ENCODE measurements at regions not wholly inside any gene's neighbourhood (a gene's known extent, or its start where the extent isn't known, plus 50 kb on each side); places are given as distances from the start of the nearest gene placed in this dataset.

DNA sequence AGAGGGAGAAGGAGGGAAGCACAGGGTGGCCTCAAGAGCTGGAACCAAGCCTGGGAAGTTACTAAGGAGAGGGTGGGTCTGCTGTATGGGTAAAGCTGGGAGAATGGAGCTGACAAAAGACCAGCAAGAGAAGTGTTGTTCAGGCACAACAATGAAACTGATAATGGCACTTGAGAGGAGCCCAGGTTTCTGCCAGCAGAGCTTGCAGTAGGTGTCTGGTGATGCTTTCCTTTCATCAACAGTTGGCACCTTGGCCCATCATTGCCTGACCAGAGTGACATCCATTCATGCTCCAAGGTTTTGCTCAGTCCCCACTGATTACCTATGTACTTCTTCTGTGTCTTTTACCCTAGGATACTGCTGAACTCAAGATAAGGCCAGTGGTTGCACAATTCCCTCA, 92.9 kb upstream of the CXCR4 start:
- DNase-seq: no peak

DNA sequence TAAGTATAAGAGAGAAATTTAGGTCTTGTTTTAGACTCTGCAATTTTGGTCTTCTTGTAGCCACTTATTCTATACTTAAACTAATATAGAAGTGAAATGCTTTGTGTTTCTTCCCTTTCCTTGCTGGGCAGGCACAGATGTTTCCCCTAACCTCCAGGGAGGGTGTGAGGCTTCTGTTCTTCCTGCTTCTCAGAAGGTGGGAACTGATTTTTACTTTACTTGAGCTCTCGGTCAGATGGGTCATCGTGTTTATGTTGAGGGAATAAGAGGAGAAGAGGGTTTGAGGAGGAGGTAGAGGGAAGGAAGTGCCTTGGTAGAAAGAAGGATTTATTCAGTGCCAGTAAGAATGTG, 92.5 kb upstream of the CXCR4 start:
- no peak for DNase-seq

DNA sequence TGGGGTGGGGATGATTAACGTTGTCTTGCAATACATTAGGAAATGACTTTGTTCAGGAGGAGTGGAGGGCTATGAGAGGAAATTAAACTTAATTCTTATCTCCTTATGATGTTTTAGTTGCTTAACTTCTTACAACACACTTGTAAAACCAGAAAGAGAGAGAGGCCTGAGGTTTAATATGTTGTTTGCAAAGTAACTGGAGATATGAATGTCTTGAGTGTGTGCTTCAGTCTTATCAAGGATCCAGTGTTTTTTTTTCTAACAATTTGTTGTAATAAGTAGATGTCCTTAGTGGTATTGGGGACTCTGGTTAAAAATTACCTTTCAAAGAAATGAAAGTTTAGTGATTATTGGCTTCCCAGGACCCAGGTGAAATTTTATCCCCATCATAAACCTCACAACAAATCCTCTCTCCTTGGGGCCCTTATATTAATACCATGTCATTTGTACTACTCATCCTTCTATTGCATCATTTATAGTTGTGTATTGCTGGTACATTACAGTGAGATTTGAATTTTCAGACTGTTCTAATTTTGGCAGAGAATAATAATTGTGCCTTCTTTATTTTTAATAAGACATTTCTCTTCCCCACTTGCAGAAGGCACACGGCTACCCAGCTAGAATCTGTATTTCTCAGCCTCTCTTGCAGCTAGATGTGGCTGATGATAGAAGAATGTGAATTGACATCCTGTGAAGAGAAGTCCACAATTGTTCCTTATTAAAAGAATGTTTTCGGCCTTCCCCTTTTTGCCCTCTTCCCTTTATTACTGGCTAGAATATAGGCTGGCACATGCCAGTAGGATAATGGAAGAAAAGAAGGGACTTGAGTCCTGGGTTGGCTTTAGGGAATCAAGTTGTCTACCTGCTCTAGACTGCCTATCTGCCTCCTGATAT, 91.9 kb upstream of the CXCR4 start:
- no peak for DNase-seq

DNA sequence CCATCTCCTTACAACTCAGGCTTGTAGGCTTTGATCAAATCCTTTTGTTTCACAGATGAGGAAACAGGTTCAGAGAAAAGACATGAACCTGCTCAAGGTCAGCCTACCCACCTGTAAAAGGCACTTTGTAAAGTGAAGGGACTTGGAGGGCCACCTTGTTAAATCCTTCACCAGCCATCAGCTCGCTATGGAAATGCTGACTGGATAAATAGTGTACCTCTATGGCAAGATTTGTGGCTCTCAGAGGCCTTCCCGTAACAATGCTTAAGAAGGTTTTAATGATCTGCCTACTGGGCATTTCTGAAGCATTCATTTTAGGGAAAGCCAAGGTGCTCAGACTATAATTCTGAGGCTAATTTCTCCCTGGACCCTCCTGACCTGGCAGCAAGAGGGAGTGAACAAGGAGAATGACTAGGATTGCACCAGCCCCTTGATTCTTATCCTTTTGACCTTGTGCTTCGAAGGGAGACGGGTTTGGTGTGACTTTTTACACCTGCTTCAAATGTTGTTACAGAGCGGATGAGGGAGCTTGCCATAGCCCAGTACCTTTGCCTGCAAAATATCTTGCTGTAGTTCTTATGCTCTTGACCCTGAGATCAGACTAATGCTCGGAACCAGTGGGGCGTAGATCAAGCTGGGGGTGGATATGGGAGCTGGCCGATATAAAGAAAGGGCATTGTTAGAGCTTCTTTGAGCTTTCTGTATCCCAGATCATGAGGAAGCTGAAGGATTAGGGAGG, 90.9 kb upstream of the CXCR4 start:
- no peak for DNase-seq

DNA sequence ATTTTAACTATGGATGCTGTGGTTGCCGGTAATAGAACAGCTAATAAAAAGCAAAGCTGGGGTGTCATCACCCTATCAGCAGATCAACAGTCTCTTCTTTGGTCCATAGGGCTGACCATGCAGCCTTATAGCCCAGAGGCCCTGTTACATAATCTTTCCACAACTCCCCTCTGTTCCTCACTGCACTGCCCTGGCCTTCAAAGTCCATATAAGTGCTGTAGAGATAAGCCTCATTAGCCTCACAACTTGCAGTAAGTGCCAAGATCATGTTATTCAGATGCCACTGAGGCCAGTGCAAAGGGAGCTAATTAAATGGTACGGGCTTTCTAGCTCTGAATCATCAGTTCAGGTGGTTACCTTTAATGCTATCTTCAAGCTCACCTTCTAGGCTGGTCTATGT, 89.7 kb upstream of the CXCR4 start:
- DNase-seq: no peak

DNA sequence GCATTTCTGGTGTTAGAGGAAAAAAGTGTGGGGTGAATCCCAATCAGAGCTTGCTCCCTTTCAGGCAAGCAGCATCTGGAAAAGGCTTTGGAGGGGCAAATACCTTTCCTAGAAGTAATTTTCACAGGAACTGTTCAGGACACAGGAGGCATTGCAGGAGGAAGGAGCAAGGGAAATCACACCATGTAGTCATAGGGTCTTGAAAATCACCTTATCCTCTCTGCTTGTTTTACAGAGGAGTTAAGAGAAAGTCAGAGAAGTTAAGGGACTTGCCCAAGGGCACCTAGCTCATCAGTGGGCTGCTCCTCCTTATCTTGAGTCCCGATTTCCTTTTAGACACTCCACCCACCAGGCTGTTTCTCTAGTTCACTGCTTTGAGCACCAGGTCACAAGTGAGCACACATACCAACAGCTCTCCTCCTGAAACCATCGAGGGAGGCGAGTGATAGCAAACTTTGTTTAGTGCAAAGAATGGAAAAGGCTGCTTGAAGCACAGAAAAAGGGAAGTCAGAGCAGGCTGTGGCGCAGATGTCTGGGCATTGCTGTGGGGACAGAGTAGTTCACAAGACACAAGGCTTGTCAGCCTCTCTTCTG, 89.2 kb upstream of the CXCR4 start:
- no peak for DNase-seq

DNA sequence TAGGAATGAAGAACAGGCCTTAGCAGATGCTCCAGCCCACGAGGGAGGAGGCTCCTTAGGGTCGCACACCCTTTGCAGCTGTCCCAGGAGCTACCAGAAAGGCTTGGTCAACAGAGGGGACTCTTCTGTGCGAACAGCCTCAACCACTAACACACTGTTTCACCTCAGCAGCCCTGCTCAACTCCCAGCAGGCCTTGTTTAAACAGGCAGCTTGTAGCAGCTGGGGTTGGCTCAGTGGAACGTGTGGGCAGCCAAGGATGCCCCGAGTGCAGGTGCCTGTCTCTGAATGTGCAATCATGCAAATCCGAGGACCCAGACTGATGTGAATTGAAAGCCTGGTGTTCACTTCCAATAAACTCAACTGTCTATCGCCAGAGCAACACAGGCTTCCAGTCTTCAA, 88.7 kb upstream of the CXCR4 start:
- no peak for DNase-seq

DNA sequence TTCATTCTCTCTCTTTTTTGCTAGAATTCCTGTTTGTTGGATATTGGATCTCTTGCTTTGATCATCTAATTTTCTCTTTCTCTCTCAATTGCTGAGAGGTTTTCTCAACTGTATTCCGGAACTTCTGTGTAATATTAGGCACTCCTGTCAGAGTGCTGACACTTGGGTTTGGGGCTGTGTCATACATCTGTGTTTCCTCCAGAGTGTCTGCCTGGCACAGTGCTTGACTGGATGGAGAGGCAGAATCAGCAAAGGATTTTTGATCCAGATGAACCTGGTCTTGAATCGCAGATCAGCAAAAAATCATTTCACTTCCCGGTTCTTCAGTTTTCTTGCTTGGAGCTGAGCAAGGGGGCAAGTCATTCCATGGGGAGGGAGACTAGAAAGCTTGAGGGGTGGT, 87.7 kb upstream of the CXCR4 start:
- no peak for DNase-seq

DNA sequence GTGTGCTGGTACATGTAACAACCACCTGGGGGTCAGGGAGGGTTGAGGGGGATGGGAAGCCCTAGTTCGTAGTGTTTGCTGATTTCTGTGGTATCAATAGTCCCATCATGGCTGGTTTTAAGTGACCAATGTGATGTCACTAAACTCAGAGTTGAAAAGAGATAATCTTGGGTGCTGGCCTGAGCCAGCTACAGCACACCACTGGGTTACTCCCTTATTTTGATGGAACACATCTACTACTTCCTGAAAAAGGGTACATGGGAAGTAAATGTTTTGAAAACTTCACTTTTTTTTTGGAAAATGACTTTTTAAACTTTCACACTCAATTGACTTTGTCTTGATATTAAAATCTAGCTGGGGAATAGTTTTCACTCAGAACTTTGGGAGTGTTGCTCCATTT, 87.0 kb upstream of the CXCR4 start:
- DNase-seq: no peak

DNA sequence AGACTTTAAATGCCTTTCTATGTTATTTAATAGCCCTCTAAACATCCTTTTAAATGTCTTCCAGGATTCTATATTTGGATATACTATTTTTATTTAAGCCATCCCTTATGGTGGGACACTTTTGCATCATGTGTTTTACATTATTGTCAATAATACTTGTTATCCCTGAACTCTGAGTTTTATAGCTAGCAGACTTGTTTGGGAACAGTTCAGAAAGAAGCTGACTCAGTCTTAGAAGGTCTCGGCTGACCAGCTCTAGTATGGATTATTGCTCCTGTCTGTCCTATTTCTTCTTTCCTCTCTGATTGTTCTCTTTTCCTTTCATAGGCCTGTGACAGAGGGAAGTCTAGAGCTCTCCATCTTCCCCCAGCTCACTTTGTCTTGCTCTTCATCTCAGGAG, 77.3 kb upstream of the CXCR4 start:
- no peak for DNase-seq

DNA sequence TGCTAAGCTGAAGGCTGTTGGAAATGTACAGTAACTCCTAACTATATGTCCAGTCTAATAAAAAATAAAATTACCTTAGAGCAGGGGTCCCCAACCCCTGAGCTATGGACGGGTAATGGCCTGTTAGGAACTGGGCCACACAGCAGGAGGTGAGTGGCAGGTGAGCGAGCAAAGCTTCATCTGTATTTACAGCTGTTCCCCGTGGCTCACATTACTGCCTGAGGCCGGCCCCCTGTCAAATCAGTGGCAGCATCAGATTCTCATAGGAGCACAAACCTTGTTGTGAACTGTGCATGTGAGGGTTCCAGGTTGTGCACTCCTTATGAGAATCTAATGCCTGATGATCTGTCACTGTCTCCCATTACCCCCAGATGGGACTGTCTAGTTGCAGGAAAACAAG, 73.1 kb upstream of the CXCR4 start:
- no peak for DNase-seq

DNA sequence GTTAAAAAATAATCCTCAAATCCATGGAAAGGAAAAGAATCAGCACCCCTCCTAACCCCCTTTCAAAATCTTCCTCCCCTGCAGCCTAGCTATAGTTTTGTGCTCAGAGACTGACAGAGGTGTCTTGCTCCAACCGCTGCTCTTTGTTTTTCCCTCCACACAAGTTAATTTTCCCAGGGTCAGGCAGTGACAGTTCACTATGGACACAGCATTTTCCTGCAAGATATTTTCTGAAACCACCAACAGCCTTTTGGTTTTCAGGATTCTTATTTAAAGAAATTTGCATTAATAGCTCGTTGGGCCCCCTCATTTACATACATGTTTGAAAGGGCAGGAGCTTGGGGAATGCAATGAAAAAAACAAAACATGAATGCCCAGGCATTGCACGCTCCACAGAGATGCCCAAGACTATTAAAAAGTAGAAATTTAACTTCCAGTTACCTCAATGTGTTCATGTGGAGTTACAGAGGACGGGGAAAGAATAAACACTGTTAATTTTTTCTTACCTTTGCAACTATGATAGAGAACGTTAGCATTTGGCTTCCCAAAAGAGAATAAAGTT, 71.4 kb upstream of the CXCR4 start:
- DNase-seq: no peak

DNA sequence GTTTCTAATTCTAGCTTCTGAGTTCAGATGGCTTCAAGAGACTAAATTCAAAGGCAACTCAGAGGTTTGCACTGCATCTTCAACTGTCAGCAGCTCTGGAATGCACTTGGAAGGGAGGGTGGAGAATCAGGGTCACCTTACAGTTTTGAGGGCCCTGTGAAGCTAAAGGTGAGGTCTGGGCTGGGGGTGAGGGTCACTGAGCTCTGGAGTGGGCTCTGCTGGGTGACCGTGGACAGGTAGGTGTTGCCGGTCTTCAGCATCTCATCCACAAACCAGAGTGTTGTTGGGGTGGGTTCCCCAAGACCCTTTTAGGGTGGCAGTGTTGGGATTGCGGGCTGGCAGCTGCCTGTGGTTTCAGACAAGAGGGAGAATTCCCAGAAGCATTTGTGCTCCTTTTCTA, 70.1 kb upstream of the CXCR4 start:
- no peak for DNase-seq

DNA sequence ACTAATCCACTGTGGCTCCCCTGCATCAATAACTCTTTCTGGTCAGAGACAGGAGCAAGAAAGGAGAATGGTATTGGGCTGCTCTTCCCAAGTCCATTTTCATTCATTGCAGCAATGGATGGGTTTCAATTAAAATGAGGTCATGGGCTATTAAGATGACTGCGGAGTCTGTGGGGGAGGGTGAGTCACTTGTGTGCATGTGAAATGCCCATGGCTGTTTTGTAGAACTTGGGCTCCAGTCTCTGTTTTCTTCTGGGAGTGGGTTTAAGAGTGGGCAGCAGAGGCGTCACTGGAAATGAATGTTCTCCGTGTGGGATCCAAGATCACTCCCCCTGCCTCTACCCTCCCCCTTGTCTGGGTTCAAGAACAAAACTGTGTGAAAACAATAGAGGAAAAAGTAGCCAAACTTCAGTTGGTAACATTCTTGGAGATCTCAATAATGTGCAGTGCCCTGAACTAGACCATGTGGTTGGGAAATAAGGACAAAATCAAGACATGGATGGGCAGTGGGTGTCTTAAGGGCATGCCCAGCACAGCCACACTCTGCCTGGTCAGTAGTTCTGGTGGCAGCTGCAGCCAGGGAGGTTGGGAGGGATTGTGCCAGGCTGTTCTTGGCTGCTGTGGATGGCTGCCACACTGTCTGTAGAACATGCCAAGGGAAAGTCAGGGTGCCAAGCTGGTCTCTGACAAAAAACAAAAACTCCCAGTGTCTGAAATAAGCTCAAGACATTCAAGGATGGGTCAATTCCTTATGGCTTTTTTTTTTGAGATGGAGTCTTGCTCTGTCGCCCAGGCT, 68.2 kb upstream of the CXCR4 start:
- DNase-seq: no peak

DNA sequence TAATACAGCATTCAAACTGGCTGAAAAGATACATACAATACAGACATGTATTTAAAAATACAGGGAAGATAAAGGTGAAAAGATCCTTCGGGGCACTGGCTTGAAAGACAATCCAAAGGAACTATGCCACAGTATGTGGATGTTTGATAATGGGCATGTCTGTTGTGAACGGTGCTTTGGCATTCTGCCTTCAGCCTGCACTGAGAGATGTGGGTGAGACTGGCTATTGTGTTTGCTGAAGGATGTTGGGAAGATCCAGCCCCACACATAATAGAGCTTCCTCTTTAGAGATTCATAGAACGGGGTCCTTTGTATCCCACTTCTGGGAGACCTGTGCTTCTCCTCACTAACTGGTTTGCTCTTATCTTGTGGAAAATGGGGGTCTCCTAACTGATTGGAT, 65.1 kb upstream of the CXCR4 start:
- DNase-seq: no peak

DNA sequence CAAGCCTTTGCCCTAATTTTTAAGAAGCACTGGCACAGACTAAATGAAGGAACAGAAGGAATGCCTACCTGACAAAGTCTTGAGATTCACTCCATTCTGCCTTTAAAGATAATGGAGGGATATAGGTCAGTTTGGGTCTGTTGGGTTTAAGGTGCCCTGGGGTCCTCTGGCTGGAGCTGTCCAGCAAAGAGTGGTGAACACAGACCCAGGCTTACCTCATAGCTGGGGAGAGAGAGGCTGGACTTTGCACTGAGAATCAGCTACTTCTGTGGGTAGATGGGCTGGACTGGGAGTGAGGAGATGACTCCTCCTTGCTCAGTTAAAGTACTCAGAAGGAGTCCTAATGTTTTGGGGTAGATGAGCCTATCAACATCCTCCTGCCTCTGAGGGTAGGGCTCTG, 64.4 kb upstream of the CXCR4 start:
- DNase-seq: no peak

DNA sequence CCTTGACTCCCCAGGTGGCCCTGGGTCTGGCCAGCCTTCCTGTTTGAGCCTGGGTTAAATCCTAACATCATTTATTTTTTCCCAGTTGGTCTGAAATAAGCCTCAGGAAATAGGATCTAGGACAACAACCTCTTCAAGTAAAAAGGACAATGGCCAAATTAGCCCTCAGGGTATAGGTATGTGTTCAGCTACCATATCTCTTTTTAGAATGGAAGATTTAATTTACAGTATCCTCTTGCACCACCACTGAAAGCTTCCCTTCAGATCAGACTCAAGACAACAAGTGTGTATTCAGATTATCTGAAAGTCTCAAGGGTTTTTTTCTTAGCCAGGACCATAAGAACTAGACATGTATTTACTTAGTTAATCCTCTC, 61.6 kb upstream of the CXCR4 start:
- no peak for DNase-seq

DNA sequence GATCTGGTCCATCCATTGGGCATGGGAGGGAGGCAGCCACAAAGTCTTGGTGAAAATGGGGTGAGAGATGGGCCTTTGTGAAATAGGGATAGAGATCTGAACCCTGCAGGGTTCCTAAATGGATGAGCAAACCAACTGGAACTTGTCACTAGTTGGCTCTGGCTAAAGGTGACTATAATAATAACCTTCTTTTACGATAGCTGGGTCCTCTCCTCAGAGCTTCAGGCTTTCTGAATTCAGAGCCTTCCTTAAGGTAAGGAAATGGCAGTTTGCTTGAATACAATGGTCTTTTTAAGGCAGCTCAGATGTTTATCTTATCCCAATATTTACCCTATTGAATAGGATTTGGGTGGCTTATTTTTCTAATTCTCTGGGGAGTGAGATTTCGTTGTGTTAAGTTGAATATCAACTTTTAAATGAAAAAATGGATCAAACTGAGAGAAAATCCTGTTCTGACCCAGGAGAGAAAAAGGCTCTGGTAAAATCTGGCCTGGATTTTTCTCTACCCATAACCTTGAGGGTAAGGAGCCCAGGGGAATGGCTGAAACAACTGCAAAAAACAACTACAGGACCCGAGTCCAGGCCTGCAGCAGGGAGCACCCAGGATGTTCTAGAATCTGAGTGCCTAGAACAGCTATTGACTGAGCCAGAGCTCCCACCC, 61.1 kb upstream of the CXCR4 start:
- no peak for DNase-seq

DNA sequence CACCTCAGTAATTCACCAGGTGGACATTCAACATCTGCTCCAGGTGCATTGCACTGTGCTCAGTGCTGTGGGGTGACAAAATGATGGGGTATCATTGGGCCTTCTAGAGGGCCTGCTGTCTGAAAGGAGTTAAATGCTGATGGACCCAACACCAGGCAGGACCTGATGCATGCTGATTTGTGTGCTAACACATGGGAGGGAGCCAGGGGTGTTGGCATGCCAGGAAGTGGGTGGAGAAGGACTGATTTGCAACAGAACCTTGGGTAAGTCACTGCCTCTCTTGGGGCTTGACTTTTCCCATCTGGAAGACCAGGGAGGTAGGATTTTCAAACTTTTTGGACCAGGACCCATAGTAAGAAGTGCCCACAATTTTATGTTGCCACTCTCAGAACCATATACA, 57.9 kb upstream of the CXCR4 start:
- no peak for DNase-seq

DNA sequence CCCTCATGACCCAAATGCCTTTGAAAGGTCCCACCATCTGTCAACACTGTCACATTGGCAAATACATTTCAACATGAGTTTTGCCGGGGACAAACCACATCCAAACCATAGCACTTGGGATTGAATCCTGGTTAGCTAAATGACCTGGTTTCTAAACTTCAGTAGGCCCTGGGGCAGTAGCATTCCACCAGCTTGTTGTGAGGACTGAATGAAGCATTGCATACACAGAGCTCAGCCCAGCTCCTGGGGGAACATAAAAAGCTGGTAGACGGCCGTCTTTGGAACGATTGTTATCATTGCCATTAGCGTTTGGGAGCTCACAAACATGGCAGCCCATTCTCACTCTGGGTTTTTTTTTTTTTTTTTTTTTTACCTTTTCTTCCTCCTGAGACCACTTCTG, 57.5 kb upstream of the CXCR4 start:
- no peak for DNase-seq

DNA sequence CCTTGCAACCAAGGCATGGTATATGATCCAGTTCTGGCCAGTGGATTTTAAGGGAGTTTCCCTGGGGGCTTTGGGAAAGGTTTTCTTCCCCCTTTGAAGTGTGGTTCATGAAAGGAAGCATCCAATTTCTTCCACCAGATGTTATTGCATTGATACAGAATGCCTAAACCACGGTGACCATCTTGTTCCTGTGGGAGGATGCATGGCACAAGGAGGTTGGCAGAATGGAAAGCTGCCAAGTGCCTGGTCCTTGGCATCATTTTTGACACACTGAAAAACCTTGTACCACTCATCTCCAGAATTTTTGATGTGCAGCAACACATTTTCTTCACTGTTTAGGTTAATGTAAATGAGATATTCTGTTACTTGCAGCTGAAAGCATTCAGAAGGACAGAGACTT, 55.2 kb upstream of the CXCR4 start:
- DNase-seq: no peak

DNA sequence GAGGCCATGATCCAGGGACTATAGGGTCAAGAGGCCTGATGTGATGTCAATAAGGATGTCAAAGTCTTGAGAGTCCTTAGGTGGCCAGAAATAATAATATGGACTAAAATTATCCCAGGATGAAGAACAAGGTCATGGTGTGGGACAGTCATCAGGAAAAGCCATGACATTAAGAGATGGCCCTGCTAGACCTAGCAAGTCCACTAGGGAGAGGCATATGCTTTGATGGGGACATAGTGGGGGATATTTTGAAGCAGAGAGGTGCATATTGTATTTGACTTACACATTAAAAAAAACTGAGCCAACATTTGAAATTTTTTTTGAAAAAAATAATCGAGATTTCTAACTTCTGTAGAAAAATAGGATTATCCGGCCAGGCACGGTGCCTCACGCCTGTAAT, 53.3 kb upstream of the CXCR4 start:
- no peak for DNase-seq

DNA sequence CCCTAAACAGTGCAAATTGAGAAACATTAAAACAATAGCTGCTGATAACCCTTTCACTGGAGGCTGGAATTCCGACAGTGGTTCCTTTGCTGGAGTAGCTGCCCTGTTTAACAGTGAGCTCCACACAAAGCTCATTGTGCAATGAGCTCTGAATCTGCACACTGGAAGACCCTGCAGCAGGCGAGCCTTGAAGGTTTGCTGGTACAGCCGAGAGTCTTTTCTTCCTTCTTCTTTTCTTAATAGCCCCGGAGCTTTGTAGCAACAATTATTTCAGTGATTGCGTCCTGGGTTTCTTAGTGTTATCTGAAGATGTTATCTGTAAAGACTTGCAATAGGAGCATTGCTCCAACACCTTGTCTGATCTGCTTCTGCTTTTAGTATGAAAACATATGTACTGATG, 50.8 kb upstream of the CXCR4 start:
- DNase-seq: no peak
